ENCODE measurements at regions not wholly inside any gene's neighbourhood (a gene's known extent, or its start where the extent isn't known, plus 50 kb on each side); places are given as distances from the start of the nearest gene placed in this dataset.

DNA sequence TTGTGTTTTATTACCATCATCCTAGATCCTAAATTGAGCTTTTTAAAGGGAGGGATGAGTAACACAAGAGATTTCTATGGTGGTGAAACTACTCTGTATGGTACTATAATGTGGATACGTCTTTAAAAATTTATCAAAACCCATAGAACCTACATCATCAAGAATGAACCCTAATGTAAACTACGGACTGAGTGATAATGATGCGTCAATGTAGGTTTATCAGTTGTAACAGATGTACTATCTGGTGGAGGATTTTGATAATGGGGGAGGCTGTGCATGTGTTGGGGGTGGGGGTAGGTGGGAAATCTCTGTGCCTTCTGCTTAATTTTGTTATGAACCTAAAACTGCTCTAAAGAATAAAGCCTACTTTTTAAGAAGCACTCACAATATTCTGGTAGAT, 724.1 kb upstream of the SOX9 start:
- TF ChIP-seq, protein P1, sequence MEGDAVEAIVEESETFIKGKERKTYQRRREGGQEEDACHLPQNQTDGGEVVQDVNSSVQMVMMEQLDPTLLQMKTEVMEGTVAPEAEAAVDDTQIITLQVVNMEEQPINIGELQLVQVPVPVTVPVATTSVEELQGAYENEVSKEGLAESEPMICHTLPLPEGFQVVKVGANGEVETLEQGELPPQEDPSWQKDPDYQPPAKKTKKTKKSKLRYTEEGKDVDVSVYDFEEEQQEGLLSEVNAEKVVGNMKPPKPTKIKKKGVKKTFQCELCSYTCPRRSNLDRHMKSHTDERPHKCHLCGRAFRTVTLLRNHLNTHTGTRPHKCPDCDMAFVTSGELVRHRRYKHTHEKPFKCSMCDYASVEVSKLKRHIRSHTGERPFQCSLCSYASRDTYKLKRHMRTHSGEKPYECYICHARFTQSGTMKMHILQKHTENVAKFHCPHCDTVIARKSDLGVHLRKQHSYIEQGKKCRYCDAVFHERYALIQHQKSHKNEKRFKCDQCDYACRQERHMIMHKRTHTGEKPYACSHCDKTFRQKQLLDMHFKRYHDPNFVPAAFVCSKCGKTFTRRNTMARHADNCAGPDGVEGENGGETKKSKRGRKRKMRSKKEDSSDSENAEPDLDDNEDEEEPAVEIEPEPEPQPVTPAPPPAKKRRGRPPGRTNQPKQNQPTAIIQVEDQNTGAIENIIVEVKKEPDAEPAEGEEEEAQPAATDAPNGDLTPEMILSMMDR (conservative IDR thresholded peaks at IDR 0.05; ENCODE audit: low read length), result no peak
- TF ChIP-seq EZH2phosphoT487 (IDR thresholded peaks at IDR 0.05; ENCODE audit: borderline replicate concordance), result no peak

Measured in Loucy (cell line).